Colonic mucosa (tissue), 4 donors: ENCODE measurements at regions not wholly inside any gene's neighbourhood (a gene's known extent, or its start where the extent isn't known, plus 50 kb on each side); places are given as distances from the start of the nearest gene placed in this dataset.

ENCODE experiments used
- DNase-seq: peaks from one replicate; pipeline ENCODE4 v3.0.0-alpha.2; 2020
- H3K27ac ChIP-seq: fragments of 200-600 bp; one replicate; pipeline ENCODE4 v1.8.0; 2021
- H3K27me3 ChIP-seq: fragments of 200-600 bp; one replicate; pipeline ENCODE4 v1.8.0; 2021
- H3K36me3 ChIP-seq: fragments of 200-600 bp; one replicate; pipeline ENCODE4 v1.8.0; 2021
- H3K4me1 ChIP-seq: fragments of 200-600 bp; one replicate; pipeline ENCODE4 v1.8.0; 2021; ENCODE audit warnings: mild to moderate bottlenecking
- H3K4me3 ChIP-seq: fragments of 200-600 bp; one replicate; pipeline ENCODE4 v1.8.0; 2021
- H3K9ac ChIP-seq, 2 donors: one replicate each; pipeline ENCODE4 v1.7.0; 2013; ENCODE audit warnings: control low read depth in 2 of 2, low read depth in 2 of 2, low read length in 2 of 2
- H3K9me3 ChIP-seq: fragments of 200-600 bp; one replicate; pipeline ENCODE4 v1.8.0; 2021
- intact Hi-C: fragments of 100-400 bp; cut with DNase I; formaldehyde crosslinking; loops from one replicate; pipeline ENCODE4 v1.14.1; 2022
- TF ChIP-seq, protein P1 (sequence below): fragments of 200-600 bp; IDR thresholded peaks from one replicate; pipeline ENCODE4 v1.8.0; 2022; ENCODE audit warnings: antibody characterized with exemption, mild to moderate bottlenecking
- donor health status: healthy.
- donor health status: DM: no; HTN: no; CAD: no.
- donor health status: DM: no; HTN: no; CAD: no.

DNA sequence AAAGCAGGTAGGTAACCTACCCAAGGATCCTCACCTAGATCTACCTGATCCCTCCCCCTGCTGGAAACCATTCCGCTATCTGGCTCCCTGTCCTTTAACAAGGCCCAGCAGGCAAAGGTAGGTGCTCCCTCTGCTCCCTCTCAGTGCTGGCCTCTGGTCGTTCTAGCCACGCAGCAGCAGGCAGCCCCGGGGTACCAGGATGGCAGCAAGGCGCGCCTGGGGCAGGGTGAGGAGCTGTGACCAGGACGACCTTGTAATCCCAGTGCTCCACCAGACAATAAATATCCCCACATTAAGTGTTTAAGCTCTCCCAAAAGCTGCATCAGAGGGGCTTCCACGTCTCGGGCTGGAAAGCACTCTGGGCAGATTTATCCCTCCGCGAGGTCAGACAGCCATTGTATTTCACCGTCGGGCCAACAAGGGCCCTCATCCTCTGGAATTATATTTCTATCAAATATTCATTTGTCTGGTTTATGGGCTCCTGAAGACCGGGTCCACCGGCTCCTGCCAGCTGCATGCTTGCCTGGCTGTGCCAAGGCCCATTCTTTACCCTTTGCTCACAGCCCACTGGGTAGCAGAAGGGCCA is 81.3 kb downstream of the CHST1 start:
- intact Hi-C loops, result no loop called here
- Histone ChIP-seq H3K4me1 (no peaks in the 10 kb centered on the region), H3K4me3 (no peak overlapping the region), H3K36me3 (no peaks in the 10 kb centered on the region), H3K27me3 (no peaks in the 10 kb centered on the region), H3K27ac (no peak overlapping the region), H3K9me3 (no peaks in the 10 kb centered on the region), H3K9ac (no peak overlapping the region)
- TF ChIP-seq, protein P1, sequence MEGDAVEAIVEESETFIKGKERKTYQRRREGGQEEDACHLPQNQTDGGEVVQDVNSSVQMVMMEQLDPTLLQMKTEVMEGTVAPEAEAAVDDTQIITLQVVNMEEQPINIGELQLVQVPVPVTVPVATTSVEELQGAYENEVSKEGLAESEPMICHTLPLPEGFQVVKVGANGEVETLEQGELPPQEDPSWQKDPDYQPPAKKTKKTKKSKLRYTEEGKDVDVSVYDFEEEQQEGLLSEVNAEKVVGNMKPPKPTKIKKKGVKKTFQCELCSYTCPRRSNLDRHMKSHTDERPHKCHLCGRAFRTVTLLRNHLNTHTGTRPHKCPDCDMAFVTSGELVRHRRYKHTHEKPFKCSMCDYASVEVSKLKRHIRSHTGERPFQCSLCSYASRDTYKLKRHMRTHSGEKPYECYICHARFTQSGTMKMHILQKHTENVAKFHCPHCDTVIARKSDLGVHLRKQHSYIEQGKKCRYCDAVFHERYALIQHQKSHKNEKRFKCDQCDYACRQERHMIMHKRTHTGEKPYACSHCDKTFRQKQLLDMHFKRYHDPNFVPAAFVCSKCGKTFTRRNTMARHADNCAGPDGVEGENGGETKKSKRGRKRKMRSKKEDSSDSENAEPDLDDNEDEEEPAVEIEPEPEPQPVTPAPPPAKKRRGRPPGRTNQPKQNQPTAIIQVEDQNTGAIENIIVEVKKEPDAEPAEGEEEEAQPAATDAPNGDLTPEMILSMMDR, result no peak
- DNase-seq, result no peak

DNA sequence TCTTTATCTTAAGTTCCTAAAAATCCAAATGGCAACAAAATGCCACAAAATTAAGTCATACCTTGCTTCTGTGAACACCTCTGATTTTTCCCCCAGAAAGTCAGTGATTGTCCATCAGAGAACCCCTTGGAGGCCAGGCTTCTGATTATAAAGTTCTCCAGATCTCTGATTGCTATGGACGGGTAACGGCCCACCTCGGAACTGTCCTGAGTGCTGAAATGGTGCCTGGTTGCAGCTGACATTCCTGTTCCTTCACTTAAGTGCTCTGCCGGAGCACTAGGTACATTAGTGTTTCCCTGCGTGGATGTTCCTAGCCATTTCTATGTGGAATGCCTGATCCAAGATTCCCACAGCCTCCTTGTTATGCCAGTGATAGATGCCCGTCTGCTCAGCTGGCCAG is 85.0 kb downstream of the CHST1 start:
- Histone ChIP-seq H3K4me1 (no peaks in the 10 kb centered on the region), H3K9me3 (no peaks in the 10 kb centered on the region), H3K9ac (no peak overlapping the region), H3K36me3 (no peaks in the 10 kb centered on the region), H3K4me3 (no peak overlapping the region), H3K27me3 (no peaks in the 10 kb centered on the region), H3K27ac (no peak overlapping the region)
- intact Hi-C loops, result no loop called here
- DNase-seq, result no peak
- TF ChIP-seq, protein P1, result no peak

DNA sequence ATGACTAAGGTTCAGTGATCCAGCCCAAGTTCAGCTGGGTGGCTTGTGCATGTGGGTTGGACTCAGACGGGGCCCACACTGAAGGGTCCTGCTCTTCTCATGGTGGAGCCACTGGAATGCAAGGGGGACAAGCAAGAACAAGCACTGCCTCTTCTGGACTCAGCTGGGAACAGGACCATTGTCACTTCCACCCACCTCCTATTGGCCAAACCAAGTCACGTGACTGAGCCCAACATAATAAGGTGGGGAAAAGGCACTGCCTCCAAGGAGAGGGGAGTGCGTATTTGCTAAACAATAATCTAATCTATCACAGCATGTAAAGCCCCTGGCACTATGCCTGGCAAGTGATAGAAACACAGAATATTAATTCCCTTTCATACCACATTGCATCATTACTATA is 87.1 kb downstream of the CHST1 start:
- no peak for DNase-seq
- TF ChIP-seq, protein P1, result no peak
- intact Hi-C loops, result no loop called here
- no peak overlapping the region for H3K4me3 ChIP-seq
- H3K36me3 ChIP-seq, result no peaks in the 10 kb centered on the region
- H3K9ac ChIP-seq, result no peak overlapping the region
- H3K9me3 ChIP-seq, result no peaks in the 10 kb centered on the region
- H3K27me3 ChIP-seq, result no peaks in the 10 kb centered on the region
- H3K27ac ChIP-seq, result no peak overlapping the region
- no peaks in the 10 kb centered on the region for H3K4me1 ChIP-seq

DNA sequence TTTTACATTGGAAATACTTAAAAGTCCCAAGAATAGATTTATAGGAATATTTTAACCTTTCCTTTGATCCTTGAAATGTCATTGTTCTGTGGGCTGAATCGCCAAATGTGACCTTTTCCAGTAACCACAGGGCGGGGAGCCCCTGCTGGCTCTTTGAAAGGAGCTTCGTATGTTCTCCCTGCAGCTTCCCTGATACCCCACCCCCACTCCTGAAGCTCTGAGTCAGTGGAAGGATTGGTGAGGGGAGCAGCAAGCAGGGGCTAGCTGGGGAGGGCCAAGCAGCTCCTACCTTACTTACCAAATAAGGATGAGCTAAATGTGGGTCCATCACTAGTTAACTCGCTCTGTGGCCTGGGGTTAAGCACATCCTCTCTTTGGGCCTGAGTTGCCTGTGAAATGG is 87.7 kb downstream of the CHST1 start:
- DNase-seq, result no peak
- no peaks in the 10 kb centered on the region for H3K4me1 ChIP-seq
- H3K36me3 ChIP-seq, result no peaks in the 10 kb centered on the region
- no peak overlapping the region for H3K4me3 ChIP-seq
- no peaks in the 10 kb centered on the region for H3K9me3 ChIP-seq
- H3K27me3 ChIP-seq, result no peaks in the 10 kb centered on the region
- H3K27ac ChIP-seq, result no peak overlapping the region
- no peak overlapping the region for H3K9ac ChIP-seq
- intact Hi-C loops, result no loop called here
- TF ChIP-seq, protein P1, result no peak

DNA sequence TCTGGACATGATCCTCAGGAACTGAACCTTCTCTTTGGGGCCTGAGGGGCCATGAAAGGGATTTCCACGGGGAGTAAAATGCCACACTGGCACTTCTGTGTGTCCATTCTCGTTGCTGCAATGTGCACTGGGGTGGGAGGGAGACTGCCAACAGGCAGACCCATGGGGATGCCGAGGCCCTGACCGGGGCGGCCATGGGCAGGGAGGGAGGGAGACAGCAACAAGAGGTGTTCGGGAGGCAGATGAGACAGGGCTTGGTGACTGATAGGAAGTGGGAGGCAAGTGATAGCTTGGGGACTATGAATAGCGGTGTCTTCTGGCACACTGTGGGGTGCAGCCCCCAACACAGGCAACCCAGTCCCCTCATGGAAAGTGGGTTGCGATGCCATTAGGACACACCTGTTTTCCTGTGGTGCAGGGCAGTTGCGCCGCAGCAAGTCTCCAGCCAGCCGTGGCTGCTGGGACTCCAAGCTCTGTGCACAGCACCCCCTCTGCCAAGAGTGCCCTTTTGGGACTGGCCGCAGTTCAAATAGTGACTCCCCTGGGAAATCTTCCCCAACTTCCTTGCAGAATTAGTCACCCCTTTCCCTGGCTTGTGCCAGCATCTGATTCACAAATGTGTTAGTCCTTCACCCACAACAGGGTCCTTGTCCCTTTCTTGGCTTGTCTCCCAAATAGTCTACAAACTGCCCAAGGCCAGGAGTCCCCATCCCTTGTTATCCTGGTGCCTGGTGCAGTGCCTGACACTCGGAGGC is 88.8 kb downstream of the CHST1 start:
- DNase-seq, result no peak
- no peaks in the 10 kb centered on the region for H3K9me3 ChIP-seq
- intact Hi-C loops, result no loop called here
- no peak overlapping the region for H3K9ac ChIP-seq
- H3K4me1 ChIP-seq, result no peaks in the 10 kb centered on the region
- no peaks in the 10 kb centered on the region for H3K36me3 ChIP-seq
- no peaks in the 10 kb centered on the region for H3K27me3 ChIP-seq
- H3K27ac ChIP-seq, result no peak overlapping the region
- TF ChIP-seq, protein P1, result no peak
- H3K4me3 ChIP-seq, result no peak overlapping the region
